Smooth muscle cell (in vitro differentiated cells): ENCODE measurements at regions not wholly inside any gene's neighbourhood (a gene's known extent, or its start where the extent isn't known, plus 50 kb on each side); places are given as distances from the start of the nearest gene placed in this dataset.

ENCODE experiments used
- DNase-seq: peaks from one replicate; lab custom pipeline; 2025; ENCODE audit not compliant: unreplicated experiment; lab: John Stamatoyannopoulos, UW
- H2AFZ ChIP-seq: fragments of 200-600 bp; sonication (generic); 2 replicates; pipeline ENCODE4 v1.6.0; 2016; ENCODE audit warnings: antibody characterized with exemption, low read depth, mild to moderate bottlenecking
- H3F3A ChIP-seq: fragments of 200-600 bp; sonication (generic); 2 replicates; pipeline ENCODE4 v1.6.0; 2017; ENCODE audit warnings: antibody characterized with exemption, low read depth
- H3K27ac ChIP-seq: fragments of 200-600 bp; sonication (generic); 2 replicates; pipeline ENCODE4 v1.5.1; 2016; ENCODE audit warnings: low read depth, mild to moderate bottlenecking
- H3K27me3 ChIP-seq: fragments of 200-600 bp; sonication (generic); 2 replicates; pipeline ENCODE4 v1.6.1; 2016; ENCODE audit warnings: low read depth, mild to moderate bottlenecking
- H3K36me3 ChIP-seq: fragments of 200-600 bp; sonication (generic); 2 replicates; pipeline ENCODE4 v1.5.1; 2016; ENCODE audit warnings: low read depth
- H3K4me1 ChIP-seq: fragments of 200-600 bp; sonication (generic); 2 replicates; pipeline ENCODE4 v1.5.1; 2016; ENCODE audit warnings: low read depth
- H3K4me2 ChIP-seq: fragments of 200-600 bp; sonication (generic); 2 replicates; pipeline ENCODE4 v1.6.0; 2016; ENCODE audit warnings: mild to moderate bottlenecking
- H3K4me3 ChIP-seq: fragments of 200-600 bp; sonication (generic); 2 replicates; pipeline ENCODE4 v1.5.1; 2016; ENCODE audit warnings: mild to moderate bottlenecking
- H3K79me2 ChIP-seq: fragments of 200-600 bp; sonication (generic); 2 replicates; pipeline ENCODE4 v1.6.0; 2016; ENCODE audit warnings: low read depth, mild to moderate bottlenecking
- H3K9ac ChIP-seq: fragments of 200-600 bp; sonication (generic); 2 replicates; pipeline ENCODE4 v1.6.0; 2016; ENCODE audit warnings: low read depth
- H3K9me3 ChIP-seq: fragments of 200-600 bp; sonication (generic); replicated peaks from 2 replicates; pipeline ENCODE4 v1.5.1; 2016; ENCODE audit warnings: low read depth
- H4K20me1 ChIP-seq: fragments of 200-600 bp; sonication (generic); 2 replicates; pipeline ENCODE4 v1.6.0; 2016; ENCODE audit warnings: low read depth
- WGBS: methylation state at CpG from one replicate; pipeline ENCODE4 v1.1.7; 2016; ENCODE audit warnings: low lambda C conversion rate; 5-methylcytosine and 5-hydroxymethylcytosine counted together
- TF ChIP-seq, protein P1 (sequence below): fragments of 200-600 bp; sonication (generic); IDR thresholded peaks from 2 replicates; pipeline ENCODE4 v1.5.1; 2017; ENCODE audit warnings: borderline replicate concordance, mild to moderate bottlenecking, antibody characterized with exemption; ENCODE audit not compliant: insufficient read depth, poor library complexity, severe bottlenecking

DNA sequence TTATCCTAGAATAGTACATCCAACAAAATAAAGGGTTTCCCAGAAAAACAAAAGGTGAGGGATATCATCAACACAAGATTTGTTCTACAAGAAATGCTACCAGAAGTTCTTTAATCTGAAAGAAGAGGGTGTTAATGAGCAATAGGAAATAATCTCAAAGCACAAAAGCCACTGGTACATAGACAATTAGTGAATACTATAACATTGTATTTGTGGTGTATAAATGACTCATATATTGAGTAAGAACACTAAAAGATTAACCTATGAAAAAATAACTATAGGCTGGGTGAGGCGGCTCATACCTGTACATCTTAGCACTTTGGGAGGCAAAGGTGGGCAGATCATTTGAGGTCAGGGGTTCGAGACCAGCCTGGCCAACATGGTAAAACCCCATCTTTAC is 210.2 kb upstream of the SLITRK3 start:
- no peaks in the 10 kb centered on the region for H4K20me1 ChIP-seq
- no peaks in the 10 kb centered on the region for H3K36me3 ChIP-seq
- no peak for DNase-seq
- no peak overlapping the region for H3K27ac ChIP-seq
- no peak overlapping the region for H3K9ac ChIP-seq
- no peak overlapping the region for H3K4me2 ChIP-seq
- no peaks in the 10 kb centered on the region for H3K79me2 ChIP-seq
- H2AFZ ChIP-seq, result no peak overlapping the region
- H3K4me1 ChIP-seq, result no peaks in the 10 kb centered on the region
- TF ChIP-seq, protein P1, sequence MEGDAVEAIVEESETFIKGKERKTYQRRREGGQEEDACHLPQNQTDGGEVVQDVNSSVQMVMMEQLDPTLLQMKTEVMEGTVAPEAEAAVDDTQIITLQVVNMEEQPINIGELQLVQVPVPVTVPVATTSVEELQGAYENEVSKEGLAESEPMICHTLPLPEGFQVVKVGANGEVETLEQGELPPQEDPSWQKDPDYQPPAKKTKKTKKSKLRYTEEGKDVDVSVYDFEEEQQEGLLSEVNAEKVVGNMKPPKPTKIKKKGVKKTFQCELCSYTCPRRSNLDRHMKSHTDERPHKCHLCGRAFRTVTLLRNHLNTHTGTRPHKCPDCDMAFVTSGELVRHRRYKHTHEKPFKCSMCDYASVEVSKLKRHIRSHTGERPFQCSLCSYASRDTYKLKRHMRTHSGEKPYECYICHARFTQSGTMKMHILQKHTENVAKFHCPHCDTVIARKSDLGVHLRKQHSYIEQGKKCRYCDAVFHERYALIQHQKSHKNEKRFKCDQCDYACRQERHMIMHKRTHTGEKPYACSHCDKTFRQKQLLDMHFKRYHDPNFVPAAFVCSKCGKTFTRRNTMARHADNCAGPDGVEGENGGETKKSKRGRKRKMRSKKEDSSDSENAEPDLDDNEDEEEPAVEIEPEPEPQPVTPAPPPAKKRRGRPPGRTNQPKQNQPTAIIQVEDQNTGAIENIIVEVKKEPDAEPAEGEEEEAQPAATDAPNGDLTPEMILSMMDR, result no peak
- H3K9me3 ChIP-seq, result no peaks in the 10 kb centered on the region
- H3K27me3 ChIP-seq, result no peaks in the 10 kb centered on the region
- H3K4me3 ChIP-seq, result no peak overlapping the region
- 100% methylated on average over 2 of the region's 2 CpGs for WGBS
- H3F3A ChIP-seq, result no peaks in the 10 kb centered on the region

DNA sequence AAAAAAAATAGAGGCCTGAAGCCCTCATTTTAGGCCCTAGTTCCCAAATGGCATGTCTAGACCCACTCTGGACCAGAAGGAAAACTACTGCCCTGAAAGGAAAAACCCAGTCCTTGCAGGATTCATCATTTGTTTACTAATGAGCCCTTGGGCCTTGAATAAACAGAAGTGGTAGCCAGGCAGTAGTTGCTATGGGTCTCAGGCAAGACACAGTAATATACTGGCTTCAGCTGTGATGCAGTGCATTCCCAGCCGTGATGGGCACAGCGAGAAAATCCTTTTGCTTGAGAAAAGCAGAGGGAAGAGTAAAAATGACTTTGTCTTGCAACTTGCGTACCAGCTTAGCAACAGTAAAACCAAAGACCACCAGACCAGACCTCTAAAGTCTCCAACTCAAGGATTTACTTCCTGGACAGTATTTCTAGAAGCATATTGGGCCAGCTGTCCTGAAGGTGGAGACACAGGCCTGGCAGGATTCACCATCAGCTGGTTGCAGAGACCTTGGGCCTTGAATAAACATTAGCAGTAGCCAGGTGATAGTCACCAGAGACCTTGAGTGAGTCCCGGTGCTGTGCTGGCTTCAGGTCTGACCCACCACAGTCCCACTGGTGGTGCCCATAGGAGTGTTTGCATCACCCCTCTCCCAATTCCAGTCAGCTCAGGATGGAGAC is 208.3 kb upstream of the SLITRK3 start:
- DNase-seq, result no peak
- Histone ChIP-seq H3K4me1 (no peaks in the 10 kb centered on the region), H3K36me3 (no peaks in the 10 kb centered on the region), H4K20me1 (no peaks in the 10 kb centered on the region), H3K9ac (no peak overlapping the region), H3K4me3 (no peak overlapping the region), H3K4me2 (no peak overlapping the region), H3F3A (no peaks in the 10 kb centered on the region), H3K27me3 (no peaks in the 10 kb centered on the region), H3K27ac (no peak overlapping the region), H3K79me2 (no peaks in the 10 kb centered on the region), H2AFZ (no peak overlapping the region), H3K9me3 (no peaks in the 10 kb centered on the region)
- WGBS, result 89% methylated on average over 4 of the region's 4 CpGs
- TF ChIP-seq, protein P1, result no peak

DNA sequence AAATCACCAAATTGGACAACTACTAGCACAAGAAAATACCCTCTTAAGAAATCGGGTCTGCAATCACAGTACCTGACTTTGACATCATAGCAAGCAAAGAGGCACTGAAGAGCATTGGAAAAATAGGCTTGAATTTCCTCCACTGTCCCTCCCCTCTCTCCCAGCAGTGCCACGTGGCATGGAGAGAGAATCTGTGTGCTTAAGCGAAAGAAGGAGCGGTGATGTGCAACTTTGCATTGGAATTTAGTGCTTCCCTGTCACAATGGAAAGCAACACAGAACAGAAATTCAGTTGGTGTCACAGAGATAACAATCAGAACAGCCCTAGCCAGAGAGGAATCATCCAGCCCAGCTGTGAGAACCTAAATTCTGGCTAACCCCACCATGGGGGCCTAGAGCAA is 207.5 kb upstream of the SLITRK3 start:
- H3K4me1 ChIP-seq, result no peaks in the 10 kb centered on the region
- H3K27ac ChIP-seq, result no peak overlapping the region
- no peak overlapping the region for H3K4me2 ChIP-seq
- no peaks in the 10 kb centered on the region for H4K20me1 ChIP-seq
- H3K9me3 ChIP-seq, result no peaks in the 10 kb centered on the region
- TF ChIP-seq, protein P1, result no peak
- H3K4me3 ChIP-seq, result no peak overlapping the region
- H3K9ac ChIP-seq, result no peak overlapping the region
- H3K36me3 ChIP-seq, result no peaks in the 10 kb centered on the region
- H2AFZ ChIP-seq, result no peak overlapping the region
- 76% methylated on average over 4 of the region's 4 CpGs for WGBS
- no peaks in the 10 kb centered on the region for H3K79me2 ChIP-seq
- no peaks in the 10 kb centered on the region for H3F3A ChIP-seq
- H3K27me3 ChIP-seq, result no peaks in the 10 kb centered on the region
- no peak for DNase-seq

DNA sequence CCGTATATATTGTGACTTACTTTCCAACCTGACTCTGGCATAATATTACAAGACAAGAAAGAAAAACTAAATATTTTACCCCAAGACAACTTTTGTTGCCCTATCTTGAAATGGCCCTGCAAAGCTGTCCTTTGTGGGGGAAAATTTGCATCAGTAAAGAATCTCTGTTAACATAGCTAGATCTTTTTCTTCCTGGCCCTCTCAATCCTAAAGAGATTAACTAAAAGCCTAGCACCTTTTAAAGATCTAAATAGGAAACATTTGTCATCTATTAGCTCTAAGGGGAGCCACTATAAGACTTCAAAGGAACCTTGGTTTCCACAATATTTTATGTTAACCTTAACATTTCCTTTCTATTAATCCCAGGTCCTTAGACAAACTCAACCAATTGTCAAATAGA is 199.0 kb upstream of the SLITRK3 start:
- no peak for DNase-seq
- H3K4me1 ChIP-seq, result no peaks in the 10 kb centered on the region
- no peak overlapping the region for H3K4me3 ChIP-seq
- H3K27me3 ChIP-seq, result no peaks in the 10 kb centered on the region
- H3F3A ChIP-seq, result no peaks in the 10 kb centered on the region
- TF ChIP-seq, protein P1, result no peak
- H2AFZ ChIP-seq, result no peak overlapping the region
- no peaks in the 10 kb centered on the region for H3K9me3 ChIP-seq
- H3K4me2 ChIP-seq, result no peak overlapping the region
- no peak overlapping the region for H3K9ac ChIP-seq
- WGBS, result 63% methylated on average over 1 of the region's 1 CpG
- H3K79me2 ChIP-seq, result no peaks in the 10 kb centered on the region
- H4K20me1 ChIP-seq, result no peaks in the 10 kb centered on the region
- H3K27ac ChIP-seq, result no peak overlapping the region
- no peaks in the 10 kb centered on the region for H3K36me3 ChIP-seq
